ENCODE measurements at regions not wholly inside any gene's neighbourhood (a gene's known extent, or its start where the extent isn't known, plus 50 kb on each side); places are given as distances from the start of the nearest gene placed in this dataset.
"Not testable (repeated sequence)": the region's sequence is repeated elsewhere in the genome, so short reads cannot be mapped to it uniquely, and the experiment has no call there.

GRCh38 chr9:103537426-103537825 lies 542.3 kb downstream of the CYLC2 start:
- Mint-ChIP-seq H3K27ac (no peak overlapping the region), H3K27me3 (no peaks in the 10 kb centered on the region), H3K9me3 (peaks cover 12% of the 10 kb centered on the region), H3K4me3 (no peak overlapping the region), H3K36me3 (no peaks in the 10 kb centered on the region), H3K4me1 (no peaks in the 10 kb centered on the region)
- no peak for DNase-seq
- CTCF ChIA-PET: no interaction called here

- Mint-ChIP-seq H3K27me3 (no peaks in the 10 kb centered on the region), H3K27ac (no peak overlapping the region), H3K4me3 (no peak overlapping the region), H3K36me3 (no peaks in the 10 kb centered on the region), H3K4me1 (no peaks in the 10 kb centered on the region), H3K9me3 (no peaks in the 10 kb centered on the region)
- CTCF ChIA-PET: no interaction called here
- DNase-seq: no peak
Observed at GRCh38 chr9:103545260-103545659, 548.8 kb upstream of the SMC2 start.

GRCh38 chr9:103552712-103553111 lies 541.4 kb upstream of the SMC2 start:
- no peak overlapping the region for H3K4me3 Mint-ChIP-seq
- DNase-seq: no peak
- CTCF ChIA-PET: no interaction called here
- no peaks in the 10 kb centered on the region for H3K36me3 Mint-ChIP-seq
- H3K4me1 Mint-ChIP-seq: no peaks in the 10 kb centered on the region
- no peak overlapping the region for H3K27ac Mint-ChIP-seq
- H3K9me3 Mint-ChIP-seq: peaks cover 3% of the 10 kb centered on the region
- H3K27me3 Mint-ChIP-seq: no peaks in the 10 kb centered on the region

- no peaks in the 10 kb centered on the region for H3K4me1 Mint-ChIP-seq
- no peak overlapping the region for H3K4me3 Mint-ChIP-seq
- H3K27me3 Mint-ChIP-seq: no peaks in the 10 kb centered on the region
- H3K9me3 Mint-ChIP-seq: peaks cover 11% of the 10 kb centered on the region
- no peak overlapping the region for H3K27ac Mint-ChIP-seq
- CTCF ChIA-PET: no interaction called here
- H3K36me3 Mint-ChIP-seq: no peaks in the 10 kb centered on the region
- DNase-seq: no peak
Observed at GRCh38 chr9:103574056-103574455, 520.1 kb upstream of the SMC2 start.

- Mint-ChIP-seq H3K9me3 (peaks cover 7% of the 10 kb centered on the region), H3K4me3 (no peak overlapping the region), H3K27me3 (no peaks in the 10 kb centered on the region), H3K27ac (no peak overlapping the region), H3K36me3 (no peaks in the 10 kb centered on the region), H3K4me1 (no peaks in the 10 kb centered on the region)
- no peak for DNase-seq
- CTCF ChIA-PET: no interaction called here
Observed at GRCh38 chr9:103586721-103587120, 507.4 kb upstream of the SMC2 start.

- DNase-seq: no peak
- no peaks in the 10 kb centered on the region for H3K36me3 Mint-ChIP-seq
- CTCF ChIA-PET: no interaction called here
Observed at GRCh38 chr9:103601287-103601686, 492.8 kb upstream of the SMC2 start.

GRCh38 chr9:103611950-103612349 lies 482.2 kb upstream of the SMC2 start:
- H3K27me3 Mint-ChIP-seq, CTCF ChIA-PET, H3K36me3 Mint-ChIP-seq, H3K4me3 Mint-ChIP-seq, H3K9me3 Mint-ChIP-seq, H3K4me1 Mint-ChIP-seq, H3K27ac Mint-ChIP-seq, DNase-seq: not testable (repeated sequence)

More at GRCh38 chr9:103601287-103601686, 492.8 kb upstream of the SMC2 start:
- peaks cover 7% of the 10 kb centered on the region for H3K9me3 Mint-ChIP-seq
- H3K4me1 Mint-ChIP-seq: no peaks in the 10 kb centered on the region
- no peaks in the 10 kb centered on the region for H3K27me3 Mint-ChIP-seq
- H3K4me3 Mint-ChIP-seq: no peak overlapping the region
- no peak overlapping the region for H3K27ac Mint-ChIP-seq

GRCh38 chr9:103615994-103616393 lies 478.1 kb upstream of the SMC2 start:
- Mint-ChIP-seq H3K9me3 (peaks cover 5% of the 10 kb centered on the region), H3K4me1 (no peaks in the 10 kb centered on the region), H3K36me3 (no peaks in the 10 kb centered on the region), H3K27me3 (no peaks in the 10 kb centered on the region), H3K4me3 (no peak overlapping the region), H3K27ac (no peak overlapping the region)
- CTCF ChIA-PET: no interaction called here
- DNase-seq: no peak

- no peaks in the 10 kb centered on the region for H3K27me3 Mint-ChIP-seq
- H3K36me3 Mint-ChIP-seq: no peaks in the 10 kb centered on the region
- no peaks in the 10 kb centered on the region for H3K4me1 Mint-ChIP-seq
- H3K9me3 Mint-ChIP-seq: peaks cover 4% of the 10 kb centered on the region
- DNase-seq: no peak
- no peak overlapping the region for H3K4me3 Mint-ChIP-seq
- H3K27ac Mint-ChIP-seq: no peak overlapping the region
- CTCF ChIA-PET: no interaction called here
Observed at GRCh38 chr9:103617046-103617445, 477.1 kb upstream of the SMC2 start.

- no peaks in the 10 kb centered on the region for H3K9me3 Mint-ChIP-seq
- H3K4me1 Mint-ChIP-seq: no peaks in the 10 kb centered on the region
- H3K4me3 Mint-ChIP-seq: no peak overlapping the region
- no peak for DNase-seq
- CTCF ChIA-PET: no interaction called here
- no peak overlapping the region for H3K27ac Mint-ChIP-seq
- no peaks in the 10 kb centered on the region for H3K36me3 Mint-ChIP-seq
- no peaks in the 10 kb centered on the region for H3K27me3 Mint-ChIP-seq
Observed at GRCh38 chr9:103625161-103625804, 468.8 kb upstream of the SMC2 start.

GRCh38 chr9:103627731-103628130 lies 466.4 kb upstream of the SMC2 start:
- Mint-ChIP-seq H3K27me3 (no peaks in the 10 kb centered on the region), H3K9me3 (no peaks in the 10 kb centered on the region), H3K27ac (no peak overlapping the region), H3K4me1 (no peaks in the 10 kb centered on the region), H3K36me3 (no peaks in the 10 kb centered on the region), H3K4me3 (no peak overlapping the region)
- no peak for DNase-seq
- CTCF ChIA-PET: no interaction called here

- Mint-ChIP-seq H3K36me3 (no peaks in the 10 kb centered on the region), H3K9me3 (no peaks in the 10 kb centered on the region), H3K27me3 (no peaks in the 10 kb centered on the region), H3K4me3 (no peak overlapping the region), H3K4me1 (no peaks in the 10 kb centered on the region), H3K27ac (no peak overlapping the region)
- CTCF ChIA-PET: no interaction called here
- no peak for DNase-seq
Observed at GRCh38 chr9:103649086-103649485, 445.0 kb upstream of the SMC2 start.

- no peaks in the 10 kb centered on the region for H3K36me3 Mint-ChIP-seq
- no peaks in the 10 kb centered on the region for H3K27me3 Mint-ChIP-seq
- H3K4me1 Mint-ChIP-seq: no peaks in the 10 kb centered on the region
- no peak overlapping the region for H3K4me3 Mint-ChIP-seq
- CTCF ChIA-PET: no interaction called here
- peaks cover 14% of the 10 kb centered on the region for H3K9me3 Mint-ChIP-seq
- no peak for DNase-seq
- no peak overlapping the region for H3K27ac Mint-ChIP-seq
Observed at GRCh38 chr9:103658156-103658555, 436.0 kb upstream of the SMC2 start.

- H3K4me1 Mint-ChIP-seq: no peaks in the 10 kb centered on the region
- no peak overlapping the region for H3K4me3 Mint-ChIP-seq
- no peak overlapping the region for H3K27ac Mint-ChIP-seq
- no peaks in the 10 kb centered on the region for H3K27me3 Mint-ChIP-seq
- CTCF ChIA-PET: no interaction called here
- H3K36me3 Mint-ChIP-seq: no peaks in the 10 kb centered on the region
- H3K9me3 Mint-ChIP-seq: peaks cover 14% of the 10 kb centered on the region
- no peak for DNase-seq
Observed at GRCh38 chr9:103660830-103661229, 433.3 kb upstream of the SMC2 start.

GRCh38 chr9:103661663-103662062 lies 432.4 kb upstream of the SMC2 start:
- Mint-ChIP-seq H3K27me3 (no peaks in the 10 kb centered on the region), H3K27ac (no peak overlapping the region), H3K4me1 (no peaks in the 10 kb centered on the region), H3K36me3 (no peaks in the 10 kb centered on the region), H3K4me3 (no peak overlapping the region), H3K9me3 (peaks cover 12% of the 10 kb centered on the region)
- CTCF ChIA-PET: no interaction called here
- no peak for DNase-seq

GRCh38 chr9:103669296-103669695 lies 424.8 kb upstream of the SMC2 start:
- H3K4me1 Mint-ChIP-seq: no peaks in the 10 kb centered on the region
- H3K27me3 Mint-ChIP-seq: no peaks in the 10 kb centered on the region
- H3K9me3 Mint-ChIP-seq: no peaks in the 10 kb centered on the region
- H3K27ac Mint-ChIP-seq: no peak overlapping the region
- no peak overlapping the region for H3K4me3 Mint-ChIP-seq
- no peak for DNase-seq
- H3K36me3 Mint-ChIP-seq: no peaks in the 10 kb centered on the region
- CTCF ChIA-PET: no interaction called here

Data from activated naive CD4-positive, alpha-beta T cell treated with anti-CD3 and anti-CD28 coated beads, Interleukin-2, amount 10 ng/mL, durations not matched to agents 7 days and 5 days (primary cell).